NCI-H82 treated with DMSO at 0.1 percent for 48 hours (cell line): ENCODE measurements at regions not wholly inside any gene's neighbourhood (a gene's known extent, or its start where the extent isn't known, plus 50 kb on each side); places are given as distances from the start of the nearest gene placed in this dataset.

Experiments used
- DNase-seq: peaks from one replicate; lab custom pipeline; 2025; ENCODE audit not compliant: unreplicated experiment; lab: John Stamatoyannopoulos, UW

- DNase-seq = no peak
These were observed 188.1 kb downstream of the ARL4C start for GRCh38 chr2:234308813-234309195.

- DNase-seq = no peak
These were observed 188.6 kb downstream of the ARL4C start for GRCh38 chr2:234308073-234308812.

GRCh38 chr2:234307322-234307961 is 189.4 kb downstream of the ARL4C start:
- no peak for DNase-seq

- no peak for DNase-seq
These were observed 190.3 kb downstream of the ARL4C start for GRCh38 chr2:234306426-234307173.

- no peak for DNase-seq
These were observed 191.0 kb downstream of the ARL4C start for GRCh38 chr2:234305846-234306245.

GRCh38 chr2:234304950-234305349 is 191.9 kb downstream of the ARL4C start:
- peak; percentile 55 for DNase-seq

GRCh38 chr2:234302664-234302991 is 194.3 kb downstream of the ARL4C start:
- no peak for DNase-seq

GRCh38 chr2:234300932-234301823 is 195.7 kb downstream of the ARL4C start:
- DNase-seq = no peak

- no peak for DNase-seq
These were observed 196.4 kb downstream of the ARL4C start for GRCh38 chr2:234300391-234300925.

- DNase-seq = no peak
These were observed 198.0 kb downstream of the ARL4C start for GRCh38 chr2:234298918-234299317.

- no peak for DNase-seq
These were observed 199.9 kb downstream of the ARL4C start for GRCh38 chr2:234296991-234297390.

GRCh38 chr2:234293973-234294372 is 202.9 kb downstream of the ARL4C start:
- DNase-seq = no peak

GRCh38 chr2:234292962-234293243 is 204.0 kb downstream of the ARL4C start:
- no peak for DNase-seq

- no peak for DNase-seq
These were observed 204.5 kb downstream of the ARL4C start for GRCh38 chr2:234292205-234292961.

GRCh38 chr2:234291765-234292204 is 205.1 kb downstream of the ARL4C start:
- no peak for DNase-seq

GRCh38 chr2:234290671-234291070 is 206.2 kb downstream of the ARL4C start:
- DNase-seq = no peak

GRCh38 chr2:234289834-234290590 is 206.9 kb downstream of the ARL4C start:
- no peak for DNase-seq

- peak; percentile 17 for DNase-seq
These were observed 207.9 kb downstream of the ARL4C start for GRCh38 chr2:234288974-234289455.

- DNase-seq = no peak
These were observed 209.2 kb downstream of the ARL4C start for GRCh38 chr2:234287650-234288049.
